ENCODE measurements at regions not wholly inside any gene's neighbourhood (a gene's known extent, or its start where the extent isn't known, plus 50 kb on each side); places are given as distances from the start of the nearest gene placed in this dataset.

GRCh38 chr2:47293976-47294375, 75.1 kb upstream of the EPCAM start:
- TF ChIP-seq, protein P1, sequence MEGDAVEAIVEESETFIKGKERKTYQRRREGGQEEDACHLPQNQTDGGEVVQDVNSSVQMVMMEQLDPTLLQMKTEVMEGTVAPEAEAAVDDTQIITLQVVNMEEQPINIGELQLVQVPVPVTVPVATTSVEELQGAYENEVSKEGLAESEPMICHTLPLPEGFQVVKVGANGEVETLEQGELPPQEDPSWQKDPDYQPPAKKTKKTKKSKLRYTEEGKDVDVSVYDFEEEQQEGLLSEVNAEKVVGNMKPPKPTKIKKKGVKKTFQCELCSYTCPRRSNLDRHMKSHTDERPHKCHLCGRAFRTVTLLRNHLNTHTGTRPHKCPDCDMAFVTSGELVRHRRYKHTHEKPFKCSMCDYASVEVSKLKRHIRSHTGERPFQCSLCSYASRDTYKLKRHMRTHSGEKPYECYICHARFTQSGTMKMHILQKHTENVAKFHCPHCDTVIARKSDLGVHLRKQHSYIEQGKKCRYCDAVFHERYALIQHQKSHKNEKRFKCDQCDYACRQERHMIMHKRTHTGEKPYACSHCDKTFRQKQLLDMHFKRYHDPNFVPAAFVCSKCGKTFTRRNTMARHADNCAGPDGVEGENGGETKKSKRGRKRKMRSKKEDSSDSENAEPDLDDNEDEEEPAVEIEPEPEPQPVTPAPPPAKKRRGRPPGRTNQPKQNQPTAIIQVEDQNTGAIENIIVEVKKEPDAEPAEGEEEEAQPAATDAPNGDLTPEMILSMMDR (IDR thresholded peaks at IDR 0.05; ENCODE audit: low read depth, low read length, missing input control) = no peak
- no peak for TF ChIP-seq TAF1 (conservative IDR thresholded peaks at IDR 0.05)
- TF ChIP-seq, protein P2, sequence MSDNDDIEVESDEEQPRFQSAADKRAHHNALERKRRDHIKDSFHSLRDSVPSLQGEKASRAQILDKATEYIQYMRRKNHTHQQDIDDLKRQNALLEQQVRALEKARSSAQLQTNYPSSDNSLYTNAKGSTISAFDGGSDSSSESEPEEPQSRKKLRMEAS (IDR thresholded peaks at IDR 0.05) = no peak
- TF ChIP-seq, protein P3, sequence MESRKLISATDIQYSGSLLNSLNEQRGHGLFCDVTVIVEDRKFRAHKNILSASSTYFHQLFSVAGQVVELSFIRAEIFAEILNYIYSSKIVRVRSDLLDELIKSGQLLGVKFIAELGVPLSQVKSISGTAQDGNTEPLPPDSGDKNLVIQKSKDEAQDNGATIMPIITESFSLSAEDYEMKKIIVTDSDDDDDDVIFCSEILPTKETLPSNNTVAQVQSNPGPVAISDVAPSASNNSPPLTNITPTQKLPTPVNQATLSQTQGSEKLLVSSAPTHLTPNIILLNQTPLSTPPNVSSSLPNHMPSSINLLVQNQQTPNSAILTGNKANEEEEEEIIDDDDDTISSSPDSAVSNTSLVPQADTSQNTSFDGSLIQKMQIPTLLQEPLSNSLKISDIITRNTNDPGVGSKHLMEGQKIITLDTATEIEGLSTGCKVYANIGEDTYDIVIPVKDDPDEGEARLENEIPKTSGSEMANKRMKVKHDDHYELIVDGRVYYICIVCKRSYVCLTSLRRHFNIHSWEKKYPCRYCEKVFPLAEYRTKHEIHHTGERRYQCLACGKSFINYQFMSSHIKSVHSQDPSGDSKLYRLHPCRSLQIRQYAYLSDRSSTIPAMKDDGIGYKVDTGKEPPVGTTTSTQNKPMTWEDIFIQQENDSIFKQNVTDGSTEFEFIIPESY (IDR thresholded peaks at IDR 0.05) = no peak
- TF ChIP-seq, protein P4, sequence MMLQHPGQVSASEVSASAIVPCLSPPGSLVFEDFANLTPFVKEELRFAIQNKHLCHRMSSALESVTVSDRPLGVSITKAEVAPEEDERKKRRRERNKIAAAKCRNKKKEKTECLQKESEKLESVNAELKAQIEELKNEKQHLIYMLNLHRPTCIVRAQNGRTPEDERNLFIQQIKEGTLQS (IDR thresholded peaks at IDR 0.05) = no peak
- TF ChIP-seq, protein P5, sequence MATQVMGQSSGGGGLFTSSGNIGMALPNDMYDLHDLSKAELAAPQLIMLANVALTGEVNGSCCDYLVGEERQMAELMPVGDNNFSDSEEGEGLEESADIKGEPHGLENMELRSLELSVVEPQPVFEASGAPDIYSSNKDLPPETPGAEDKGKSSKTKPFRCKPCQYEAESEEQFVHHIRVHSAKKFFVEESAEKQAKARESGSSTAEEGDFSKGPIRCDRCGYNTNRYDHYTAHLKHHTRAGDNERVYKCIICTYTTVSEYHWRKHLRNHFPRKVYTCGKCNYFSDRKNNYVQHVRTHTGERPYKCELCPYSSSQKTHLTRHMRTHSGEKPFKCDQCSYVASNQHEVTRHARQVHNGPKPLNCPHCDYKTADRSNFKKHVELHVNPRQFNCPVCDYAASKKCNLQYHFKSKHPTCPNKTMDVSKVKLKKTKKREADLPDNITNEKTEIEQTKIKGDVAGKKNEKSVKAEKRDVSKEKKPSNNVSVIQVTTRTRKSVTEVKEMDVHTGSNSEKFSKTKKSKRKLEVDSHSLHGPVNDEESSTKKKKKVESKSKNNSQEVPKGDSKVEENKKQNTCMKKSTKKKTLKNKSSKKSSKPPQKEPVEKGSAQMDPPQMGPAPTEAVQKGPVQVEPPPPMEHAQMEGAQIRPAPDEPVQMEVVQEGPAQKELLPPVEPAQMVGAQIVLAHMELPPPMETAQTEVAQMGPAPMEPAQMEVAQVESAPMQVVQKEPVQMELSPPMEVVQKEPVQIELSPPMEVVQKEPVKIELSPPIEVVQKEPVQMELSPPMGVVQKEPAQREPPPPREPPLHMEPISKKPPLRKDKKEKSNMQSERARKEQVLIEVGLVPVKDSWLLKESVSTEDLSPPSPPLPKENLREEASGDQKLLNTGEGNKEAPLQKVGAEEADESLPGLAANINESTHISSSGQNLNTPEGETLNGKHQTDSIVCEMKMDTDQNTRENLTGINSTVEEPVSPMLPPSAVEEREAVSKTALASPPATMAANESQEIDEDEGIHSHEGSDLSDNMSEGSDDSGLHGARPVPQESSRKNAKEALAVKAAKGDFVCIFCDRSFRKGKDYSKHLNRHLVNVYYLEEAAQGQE (IDR thresholded peaks at IDR 0.05) = no peak
- no peak for TF ChIP-seq RAD21 (IDR thresholded peaks at IDR 0.05)
- TF ChIP-seq EGR1 (IDR thresholded peaks at IDR 0.05; ENCODE audit: low read depth in 2 of 2) = no peak
